Stimulated activated CD4-positive, alpha-beta T cell treated with anti-CD3 and anti-CD28 coated beads, Interleukin-15, amount 100 ng/mL, for 48 hours (primary cell): ENCODE measurements at regions not wholly inside any gene's neighbourhood (a gene's known extent, or its start where the extent isn't known, plus 50 kb on each side); places are given as distances from the start of the nearest gene placed in this dataset.
A peak's percentile ranks its signal among the peaks of the same experiment; 100 is the strongest.

ENCODE experiments used
- DNase-seq, 2 donors: peaks; one replicate each; pipeline ENCODE4 v3.0.0-alpha.2; 2020; ENCODE audit warnings: low read depth in 2 of 2

DNA sequence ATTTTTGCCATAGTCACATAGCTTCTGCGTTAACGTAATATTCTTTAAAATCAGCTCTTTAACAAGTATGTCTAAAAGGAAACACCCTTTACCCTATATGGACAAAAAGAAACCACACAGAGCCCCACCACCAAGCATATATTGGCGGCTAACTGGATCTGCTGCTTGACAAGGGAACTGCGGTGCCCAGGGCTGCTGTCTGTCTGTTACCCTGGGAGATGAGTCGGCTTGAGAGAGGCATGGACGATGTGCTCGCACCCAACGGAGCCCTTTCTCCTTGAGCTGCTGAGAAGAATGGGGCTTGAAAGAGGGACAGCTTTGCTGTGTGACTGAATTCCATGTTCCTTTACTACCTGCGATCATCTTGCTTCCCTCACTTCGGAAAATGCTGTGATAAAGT is 158.6 kb upstream of the SHB start:
- DNase-seq: no peak

DNA sequence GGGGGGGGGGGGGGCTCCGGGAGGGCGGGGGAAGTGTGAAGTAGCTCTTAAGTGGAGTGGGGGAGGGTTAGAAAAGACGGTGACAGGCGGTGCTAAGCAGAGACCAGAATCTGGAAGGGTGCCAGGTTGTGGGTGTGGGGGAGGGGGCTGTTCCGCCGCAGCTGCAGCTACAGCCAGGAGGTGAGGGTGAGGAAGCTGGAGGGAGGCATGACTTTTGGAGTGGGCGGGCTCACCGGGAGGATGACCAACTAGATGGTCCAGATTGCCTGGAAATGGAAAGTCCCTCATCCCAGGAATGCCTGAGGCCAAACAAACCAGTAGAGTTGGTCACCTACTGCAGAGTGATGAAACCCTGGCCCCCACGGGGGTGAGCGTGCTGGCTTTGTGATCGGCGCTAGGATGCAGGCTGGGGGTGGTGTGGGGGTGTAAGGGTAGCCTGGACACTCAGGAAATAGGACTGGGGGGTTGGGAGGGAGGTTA is 158.1 kb upstream of the SHB start:
- peak; percentile 48 to 50 for DNase-seq

DNA sequence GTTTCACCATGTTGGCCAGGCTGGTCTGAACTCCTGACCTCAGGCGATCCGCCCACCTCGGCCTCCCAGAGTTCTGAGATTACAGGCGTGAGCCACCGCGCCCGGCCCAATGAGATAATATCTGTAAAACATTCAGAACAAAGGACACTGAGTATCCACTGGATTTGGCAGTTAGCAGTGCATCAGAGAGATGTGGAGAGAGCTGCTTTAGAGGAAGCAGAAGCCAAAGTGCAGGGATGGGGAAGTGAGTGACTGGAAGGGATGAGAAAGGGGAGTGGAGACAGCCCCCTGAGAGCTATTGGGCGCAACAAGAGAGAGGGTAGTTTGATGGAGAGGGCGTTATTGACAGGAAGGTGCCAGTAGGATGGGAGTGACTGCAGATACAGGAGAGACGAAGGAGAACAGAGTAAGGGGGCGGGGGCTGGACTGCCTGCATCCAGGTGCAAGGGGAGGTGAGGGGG is 157.5 kb upstream of the SHB start:
- no peak for DNase-seq

DNA sequence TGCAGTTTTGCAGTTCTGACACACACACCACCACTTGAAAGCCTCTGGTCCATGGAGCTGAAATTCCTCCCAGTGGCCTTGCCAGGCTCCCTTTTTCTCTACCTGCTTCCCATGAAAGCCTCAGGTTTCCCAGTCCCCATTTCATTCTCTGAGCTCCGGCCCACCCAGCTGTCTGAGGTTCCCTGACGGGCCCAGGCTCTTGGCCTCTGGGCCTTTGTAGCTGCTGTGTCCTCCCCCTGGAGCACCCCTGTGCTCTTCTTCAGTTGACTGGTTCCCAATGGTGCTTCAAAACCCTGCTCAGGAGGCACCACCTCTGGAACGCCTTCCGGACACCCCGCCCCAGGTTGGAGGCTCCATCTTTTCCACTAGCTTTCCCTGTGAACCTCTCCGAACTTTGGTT is 155.9 kb upstream of the SHB start:
- no peak for DNase-seq

DNA sequence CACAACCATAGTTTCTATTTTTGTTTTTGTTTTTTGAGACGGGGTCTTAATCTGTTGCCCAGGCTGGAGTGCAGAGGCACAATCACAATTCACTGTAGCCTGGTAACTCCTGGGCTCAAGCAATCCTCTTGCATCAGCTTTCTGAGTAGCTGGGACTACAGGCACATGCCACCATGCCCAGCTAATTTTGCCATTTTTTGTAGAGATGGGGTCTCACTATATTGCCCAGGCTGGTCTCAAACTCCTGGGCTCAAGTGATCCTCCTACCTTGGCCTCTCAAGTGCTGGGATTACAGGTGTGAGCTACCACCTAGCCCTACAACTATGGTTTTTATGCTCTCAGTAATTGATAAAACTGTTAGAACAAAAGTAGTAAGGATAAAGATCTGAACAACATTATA is 147.5 kb upstream of the SHB start:
- DNase-seq: no peak

DNA sequence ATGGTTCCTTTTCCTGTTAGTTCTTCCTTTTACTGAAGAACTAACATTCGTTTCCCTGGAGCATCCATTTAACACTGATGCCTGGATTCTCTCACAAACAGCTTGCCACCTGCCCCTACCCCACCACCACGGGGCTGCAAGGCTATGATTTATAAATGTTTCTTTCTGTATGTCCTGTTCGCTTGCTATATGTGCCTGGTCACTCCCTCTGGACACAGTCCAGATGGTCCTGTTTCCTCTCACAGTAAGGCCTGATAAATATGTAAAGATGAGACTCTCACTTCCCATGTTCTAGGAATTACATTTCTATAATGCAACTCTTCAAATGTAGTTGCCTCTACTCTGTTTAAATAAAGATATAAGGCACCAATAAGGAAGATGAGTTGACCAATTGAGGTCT is 146.4 kb upstream of the SHB start:
- no peak for DNase-seq

DNA sequence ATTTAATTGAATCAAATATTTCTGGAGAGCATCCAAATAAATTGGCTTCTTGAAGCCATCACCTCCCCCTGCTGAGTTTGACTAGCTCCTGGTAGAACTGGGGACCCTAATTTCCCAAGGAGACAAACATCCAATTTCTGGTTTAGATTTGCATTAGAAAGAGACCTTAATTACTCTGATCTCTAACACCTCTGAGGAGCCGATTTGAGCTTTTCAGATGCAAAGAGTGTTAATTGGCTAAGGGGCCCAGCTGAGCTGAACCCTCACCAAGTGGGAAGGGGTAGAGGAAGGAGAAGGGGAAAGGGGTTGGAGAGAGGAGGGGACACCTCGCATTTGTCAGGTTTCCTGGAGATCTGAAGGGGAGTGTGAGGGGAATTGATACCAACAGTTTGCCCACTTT is 145.4 kb upstream of the SHB start:
- DNase-seq: no peak

DNA sequence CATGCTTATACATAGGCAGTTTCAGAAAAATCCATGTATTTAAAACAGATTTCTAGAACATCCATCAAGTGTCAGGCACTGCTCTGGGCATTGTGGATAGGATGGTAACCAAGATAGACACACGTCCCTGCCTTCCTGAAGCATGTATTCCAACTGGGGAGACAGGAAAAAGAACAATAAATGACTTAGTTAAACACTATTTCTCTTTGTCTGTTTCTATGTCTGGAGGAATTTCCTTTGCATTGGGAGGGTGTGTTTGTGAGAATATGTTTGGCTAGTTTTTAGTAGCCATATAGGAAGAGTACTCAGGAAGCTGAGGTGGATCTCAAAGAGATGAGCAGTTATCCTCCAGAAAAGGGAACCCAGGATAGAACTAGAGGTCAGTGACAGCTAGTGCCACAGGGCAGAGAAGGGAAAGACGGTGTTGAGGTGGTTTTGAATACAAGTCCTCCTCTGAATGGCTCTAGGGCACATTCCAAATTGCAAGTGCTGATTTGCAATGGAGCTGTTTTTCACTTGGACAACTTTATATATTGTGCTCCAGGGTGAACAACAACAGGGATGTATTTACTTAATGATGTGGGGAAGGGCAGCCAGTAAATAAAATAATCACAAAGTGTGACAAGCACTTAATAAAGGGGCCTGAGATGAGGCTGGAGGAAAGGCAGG is 144.7 kb upstream of the SHB start:
- DNase-seq: no peak

DNA sequence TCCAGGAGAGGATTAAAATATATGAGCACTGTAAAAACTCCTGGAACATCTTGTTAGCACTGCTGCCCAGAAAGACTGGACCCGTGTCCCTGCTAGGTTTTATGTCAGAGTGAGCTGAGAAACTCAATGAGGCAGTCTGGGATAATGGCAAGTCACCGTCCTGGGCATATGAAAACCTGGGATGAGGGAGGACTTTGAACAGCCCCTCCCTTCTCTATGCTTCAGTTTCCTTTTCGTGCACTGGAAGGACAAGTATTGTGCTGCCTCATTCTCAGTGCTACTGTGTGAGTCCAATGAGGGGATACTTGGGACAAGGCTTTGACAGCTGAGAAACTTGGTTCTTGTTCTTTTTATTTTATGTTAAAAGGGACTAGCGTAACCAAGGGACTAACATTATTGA is 143.0 kb upstream of the SHB start:
- DNase-seq: no peak

DNA sequence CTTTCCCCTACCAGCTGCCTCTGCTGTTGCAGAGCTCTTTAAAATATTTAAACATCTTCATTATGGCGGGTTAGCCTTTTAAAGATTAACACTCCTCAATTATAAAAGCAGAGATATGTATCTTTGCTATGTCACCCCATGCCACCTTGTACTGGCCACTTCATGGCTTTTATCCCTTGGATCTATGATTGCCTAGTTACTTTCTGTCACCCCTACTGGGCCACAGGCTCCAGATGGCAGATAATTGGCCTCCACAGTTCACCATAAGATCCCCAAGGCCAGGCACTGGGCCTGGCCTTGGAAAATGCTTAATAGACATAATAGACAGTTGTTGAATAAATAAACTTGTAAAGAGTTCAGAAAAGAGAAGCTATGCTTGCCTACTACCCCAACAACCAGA is 142.0 kb upstream of the SHB start:
- DNase-seq: no peak

DNA sequence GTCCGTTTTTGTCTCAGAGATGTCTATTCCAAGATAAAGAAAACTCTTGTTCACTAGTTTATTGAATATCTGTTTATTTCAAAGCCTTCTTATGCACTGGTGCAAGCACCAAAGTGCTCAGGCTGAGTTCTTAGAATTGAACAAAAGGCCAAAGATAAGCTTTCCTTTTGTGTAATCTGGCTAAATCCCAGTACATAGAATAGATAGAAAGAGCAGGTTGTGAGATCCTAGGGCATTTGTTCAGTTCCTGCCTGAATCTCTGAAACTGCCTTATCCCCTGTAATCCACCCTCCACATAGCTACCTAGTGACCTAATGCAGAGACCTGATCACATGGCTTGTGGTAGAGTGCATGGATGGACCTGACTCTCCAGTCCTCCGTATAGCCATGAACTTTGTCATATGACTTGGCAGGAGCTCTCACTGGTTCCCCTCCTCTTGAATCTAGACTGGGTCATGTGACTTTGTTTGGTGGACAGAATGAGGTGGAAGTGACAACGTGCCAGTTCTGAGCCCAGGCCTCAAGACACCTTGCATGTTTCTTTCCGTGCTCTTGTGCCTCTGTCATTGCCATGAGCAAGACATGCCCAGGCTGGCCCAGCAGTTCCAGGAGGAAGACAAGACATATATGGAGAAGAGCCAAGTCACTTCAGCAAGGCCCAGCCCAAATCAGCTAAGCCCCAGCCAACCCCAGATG is 139.3 kb upstream of the SHB start:
- no peak for DNase-seq

DNA sequence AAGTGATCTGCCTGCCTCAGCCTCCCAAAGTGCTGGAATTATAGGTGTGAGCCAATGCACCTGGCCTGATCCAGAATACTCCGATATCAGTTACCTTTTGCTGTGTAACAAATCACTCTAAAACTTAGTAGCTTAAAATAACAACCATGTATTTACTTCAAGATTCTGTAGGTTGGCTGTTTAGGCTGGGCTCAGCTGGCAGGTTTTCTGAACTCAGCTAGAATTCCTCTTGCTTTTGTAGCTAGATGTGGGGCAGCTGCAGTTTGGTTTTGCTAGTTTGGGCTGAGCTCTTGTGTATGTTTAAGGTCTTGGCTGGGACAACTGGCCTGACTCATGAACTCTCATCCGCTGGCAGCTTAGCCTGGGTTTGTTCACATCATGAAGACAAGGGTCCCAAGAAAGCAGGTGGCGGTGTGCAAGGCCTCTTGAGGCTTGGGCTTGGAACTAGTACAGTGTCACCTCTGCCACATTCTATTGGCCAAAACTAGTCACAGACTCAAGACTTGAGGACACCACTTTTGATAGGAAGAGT is 138.3 kb upstream of the SHB start:
- no peak for DNase-seq

DNA sequence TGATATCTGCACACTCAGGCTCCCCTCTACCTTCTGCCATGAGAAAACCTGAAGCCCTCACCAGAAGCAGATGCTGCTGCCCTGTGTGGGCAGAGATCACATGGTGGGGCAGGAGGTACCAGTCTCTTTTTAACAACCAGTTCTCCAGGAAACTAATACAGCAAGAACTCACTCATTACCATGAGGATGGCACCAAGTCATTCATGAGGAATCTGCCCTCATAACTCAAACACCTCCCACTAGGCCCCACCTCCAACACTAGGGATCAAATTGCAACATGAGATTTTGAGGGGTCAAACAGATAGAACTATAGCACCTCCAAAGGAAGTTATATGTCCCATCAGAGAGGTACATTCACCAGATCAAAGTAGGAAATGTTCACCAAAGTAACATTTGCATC is 136.3 kb upstream of the SHB start:
- DNase-seq: no peak

DNA sequence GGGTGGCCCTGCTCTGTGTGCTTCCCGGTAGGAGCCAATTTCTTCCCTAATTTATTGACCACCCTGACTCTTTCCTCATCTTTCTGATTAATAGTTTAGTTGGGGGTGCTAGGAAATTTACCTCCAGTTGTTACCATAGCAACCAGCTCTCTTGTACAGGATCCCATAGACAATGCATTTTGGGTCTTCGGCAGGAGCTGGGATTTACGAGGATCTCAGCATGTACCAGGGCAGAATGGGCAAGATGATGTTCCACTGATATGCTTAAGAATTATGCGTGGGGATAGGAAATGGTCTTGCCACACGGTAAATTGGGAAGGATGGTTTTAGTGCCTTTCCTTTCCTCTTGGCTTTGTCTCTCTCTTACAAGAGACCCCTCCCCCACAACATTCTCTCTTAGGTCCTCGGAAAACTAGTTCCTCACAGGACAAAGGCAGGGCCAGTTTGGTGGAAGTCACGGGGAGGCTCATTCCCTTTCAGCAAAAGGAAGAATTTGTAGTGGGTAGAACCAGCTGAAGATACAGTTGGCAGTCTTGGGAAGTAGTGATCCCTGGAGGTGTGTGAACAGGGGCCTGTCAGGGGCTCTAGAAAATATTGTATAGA is 133.4 kb upstream of the SHB start:
- DNase-seq: no peak

DNA sequence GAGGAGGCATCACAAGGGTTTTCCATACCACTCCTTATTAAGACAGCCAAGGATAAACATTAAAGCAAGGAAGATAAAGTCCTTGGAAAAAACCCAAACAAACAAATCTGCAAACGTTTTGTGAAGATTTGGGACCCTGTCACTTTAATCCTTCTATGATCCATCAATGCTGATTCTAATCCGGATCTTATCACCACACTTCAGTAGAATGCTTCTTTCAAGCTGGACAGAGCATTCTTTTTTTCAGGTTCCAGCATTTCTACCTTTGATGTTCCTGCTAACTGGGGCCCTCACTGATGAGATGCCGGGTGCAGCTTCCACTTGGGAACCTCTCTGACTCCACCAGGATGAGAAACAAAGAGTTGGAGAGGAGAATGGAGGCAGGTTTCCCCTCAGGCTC is 132.8 kb upstream of the SHB start:
- no peak for DNase-seq

DNA sequence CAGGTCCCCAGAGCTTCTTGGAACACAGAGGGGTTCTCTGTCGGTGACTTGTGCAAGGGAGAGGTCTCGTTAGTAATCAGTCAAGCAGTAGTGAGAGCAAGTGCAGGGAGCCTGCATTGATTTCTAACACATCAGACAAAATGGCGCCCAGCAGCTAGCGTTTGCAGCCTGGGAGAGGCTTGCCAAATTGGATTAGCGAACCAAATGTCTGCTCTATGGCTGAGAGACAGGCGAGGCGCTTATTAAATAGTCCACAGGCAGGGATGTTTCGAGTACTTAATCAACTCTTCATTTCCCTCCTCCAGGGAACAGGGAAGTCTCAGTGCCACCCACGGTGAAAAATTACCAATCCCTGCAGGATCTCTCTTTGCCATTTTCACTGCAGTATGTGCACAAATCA is 131.4 kb upstream of the SHB start:
- DNase-seq: no peak

DNA sequence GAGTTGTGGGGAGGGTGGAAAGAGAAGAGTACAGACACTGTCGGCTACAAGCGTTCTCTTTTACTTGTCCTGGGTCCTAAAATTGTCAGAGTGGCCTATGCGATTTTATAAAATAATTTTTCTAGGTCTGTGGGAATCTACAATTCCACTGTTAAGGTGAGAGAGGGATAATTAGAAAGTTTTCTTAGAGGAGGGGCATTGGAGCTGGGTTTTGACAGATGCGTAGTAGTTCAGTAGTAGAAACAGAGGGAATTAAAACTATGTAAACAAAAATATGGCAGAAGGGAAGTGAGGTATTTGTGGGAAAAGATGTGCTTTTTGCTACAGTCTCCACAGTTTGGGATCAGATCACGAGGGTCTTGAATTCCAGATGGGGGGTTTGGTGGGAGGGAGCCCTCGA is 129.1 kb upstream of the SHB start:
- no peak for DNase-seq

DNA sequence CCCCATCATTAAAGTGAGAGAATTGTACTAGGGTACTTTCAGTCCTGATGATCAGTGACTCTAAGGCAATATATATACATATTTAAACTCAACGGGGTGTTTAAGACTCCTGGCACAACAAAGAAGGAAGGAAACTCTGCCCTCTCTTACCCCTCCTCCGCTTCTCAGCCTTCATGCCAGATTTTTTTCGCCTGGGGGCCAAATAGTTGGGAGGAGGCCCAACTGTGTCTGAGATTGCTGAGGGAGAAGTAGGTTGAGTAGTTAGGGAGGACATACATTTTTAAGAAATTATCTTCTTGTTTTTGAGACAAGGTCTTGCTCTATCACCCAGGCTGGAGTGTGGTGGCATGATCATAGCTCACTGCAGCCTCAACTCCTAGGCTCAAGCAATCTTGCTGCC is 127.7 kb upstream of the SHB start:
- DNase-seq: no peak

DNA sequence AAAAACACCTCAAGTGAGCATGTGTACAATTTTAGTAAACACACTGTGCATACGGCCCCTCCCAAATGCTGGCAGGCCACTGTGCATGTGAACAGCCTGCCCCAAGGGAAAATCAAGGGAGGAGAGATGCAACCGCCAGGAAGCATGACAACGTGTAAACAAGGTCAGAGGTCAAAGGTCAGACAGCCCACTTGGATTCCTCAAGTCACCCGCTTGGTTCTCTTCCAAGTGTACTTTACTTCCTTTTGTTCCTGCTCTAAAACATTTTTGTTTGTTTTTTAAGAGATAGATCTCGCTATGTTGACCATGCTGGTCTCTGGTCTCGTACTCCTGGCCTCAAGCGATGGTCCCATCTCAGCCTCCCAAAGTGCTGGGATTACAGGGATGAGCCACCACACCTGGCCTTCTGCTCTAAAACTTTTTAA is 126.7 kb upstream of the SHB start:
- DNase-seq: no peak

DNA sequence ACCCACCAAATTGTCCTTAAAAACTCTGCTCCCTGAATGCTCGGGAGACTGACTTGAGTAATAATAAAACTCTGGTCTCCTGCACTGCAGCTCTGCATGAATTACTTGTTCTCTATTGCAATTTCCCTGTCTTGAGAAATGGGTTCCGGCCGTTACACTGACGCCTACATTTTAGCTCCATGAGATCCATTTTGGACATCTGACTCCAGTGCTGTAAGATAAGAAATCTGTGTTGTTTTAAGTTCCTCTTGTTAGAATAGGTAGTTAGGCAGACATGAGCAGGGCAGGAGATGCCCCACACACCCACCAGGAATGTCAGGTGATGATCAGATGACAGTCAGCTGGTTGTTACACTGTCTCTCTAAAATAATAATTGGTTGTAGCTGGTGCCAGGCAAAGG is 125.8 kb upstream of the SHB start:
- no peak for DNase-seq

DNA sequence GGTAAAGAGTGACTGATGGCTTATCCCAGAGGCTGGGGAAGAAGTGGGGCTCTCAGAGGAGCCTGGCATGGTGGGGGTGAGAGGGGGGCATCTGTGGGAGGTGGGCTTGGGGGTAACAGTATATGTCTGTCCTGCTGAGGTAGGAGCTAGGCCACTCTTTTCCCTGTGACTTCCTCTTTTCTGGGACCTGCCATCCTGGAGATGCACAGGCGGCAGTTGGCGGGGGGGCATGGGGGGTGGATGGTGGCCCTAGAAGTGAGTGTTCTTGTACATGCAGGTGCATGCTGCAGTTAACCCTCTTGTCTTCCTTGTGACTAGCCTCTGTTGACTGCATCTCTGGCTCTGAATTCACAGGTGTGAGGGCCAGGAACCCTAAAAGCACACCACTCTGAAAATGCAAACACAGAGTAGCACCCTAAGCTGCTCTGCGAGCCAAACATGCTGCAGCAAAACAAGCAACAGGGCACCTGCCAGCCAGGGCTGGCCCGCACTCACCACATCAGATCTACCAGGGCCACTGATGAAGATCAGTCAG is 123.8 kb upstream of the SHB start:
- no peak for DNase-seq

DNA sequence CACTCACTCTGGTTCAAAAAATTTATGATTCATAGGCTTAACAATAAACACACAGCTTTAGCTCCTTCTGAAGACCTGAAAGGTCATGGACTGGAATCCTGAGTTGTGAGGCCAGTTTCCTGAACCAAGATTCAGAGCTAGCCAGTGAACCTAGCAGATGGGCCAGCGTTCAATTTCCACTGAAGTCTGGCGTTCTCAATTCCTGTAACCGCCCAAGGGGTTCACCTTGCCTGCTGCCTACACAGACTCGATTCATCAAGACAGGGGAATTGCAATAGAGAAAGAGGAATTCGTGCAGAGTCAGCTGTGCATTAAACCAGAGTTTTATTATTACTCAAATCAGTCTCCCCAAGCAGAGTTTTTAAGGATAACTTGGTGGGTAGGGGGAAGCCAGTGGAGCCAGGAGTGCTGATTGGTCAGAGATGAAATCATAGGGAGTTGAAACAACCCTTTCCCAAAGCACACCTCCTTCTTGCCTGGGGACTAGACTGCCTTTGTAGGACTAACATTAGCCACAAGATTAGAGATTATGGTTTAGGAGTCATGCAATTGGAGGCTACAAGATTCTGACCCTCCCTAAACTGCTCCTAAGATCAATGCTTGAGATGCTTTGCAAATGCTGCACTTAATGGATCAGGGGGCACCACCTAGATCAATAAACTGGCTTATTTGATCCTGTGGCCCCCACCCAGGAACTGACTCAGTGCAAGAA is 117.5 kb upstream of the SHB start:
- no peak for DNase-seq
